GM21737 (cell line): ENCODE measurements at regions not wholly inside any gene's neighbourhood (a gene's known extent, or its start where the extent isn't known, plus 50 kb on each side); places are given as distances from the start of the nearest gene placed in this dataset.

Source experiments
- ATAC-seq: cut with Tn5 transposase; IDR thresholded peaks from one replicate; pipeline ENCODE4 v1.9.1; 2021; ENCODE audit warnings: mild to moderate bottlenecking, moderate library complexity; ENCODE audit not compliant: unreplicated experiment

GRCh38 chr2:21253311-21254027, 129.7 kb downstream of the TDRD15 start:
- ATAC-seq = no peak

- ATAC-seq = no peak
These were observed 130.6 kb downstream of the TDRD15 start for GRCh38 chr2:21254170-21254965.

- peak; percentile 74 for ATAC-seq
These were observed 132.2 kb downstream of the TDRD15 start for GRCh38 chr2:21256006-21256405.

- no peak for ATAC-seq
These were observed 133.9 kb downstream of the TDRD15 start for GRCh38 chr2:21257621-21258020.

- ATAC-seq = no peak
These were observed 134.3 kb downstream of the TDRD15 start for GRCh38 chr2:21258082-21258481.

GRCh38 chr2:21260311-21260710, 136.5 kb downstream of the TDRD15 start:
- no peak for ATAC-seq

GRCh38 chr2:21261591-21261990, 137.8 kb downstream of the TDRD15 start:
- no peak for ATAC-seq

GRCh38 chr2:21262426-21262940, 138.7 kb downstream of the TDRD15 start:
- no peak for ATAC-seq

GRCh38 chr2:21263622-21264021, 139.9 kb downstream of the TDRD15 start:
- ATAC-seq = no peak

- ATAC-seq = no peak
These were observed 142.0 kb downstream of the TDRD15 start for GRCh38 chr2:21265752-21266151.

GRCh38 chr2:21267232-21267835, 143.6 kb downstream of the TDRD15 start:
- no peak for ATAC-seq

- ATAC-seq = no peak
These were observed 144.6 kb downstream of the TDRD15 start for GRCh38 chr2:21268197-21268877.

GRCh38 chr2:21268878-21269224, 145.1 kb downstream of the TDRD15 start:
- no peak for ATAC-seq

- ATAC-seq = no peak
These were observed 145.6 kb downstream of the TDRD15 start for GRCh38 chr2:21269382-21269781.

- no peak for ATAC-seq
These were observed 146.3 kb downstream of the TDRD15 start for GRCh38 chr2:21270083-21270491.

GRCh38 chr2:21270708-21271122, 146.9 kb downstream of the TDRD15 start:
- ATAC-seq = no peak

GRCh38 chr2:21276163-21276562, 152.4 kb downstream of the TDRD15 start:
- ATAC-seq = no peak

GRCh38 chr2:21277068-21278056, 153.6 kb downstream of the TDRD15 start:
- no peak for ATAC-seq

- no peak for ATAC-seq
These were observed 155.8 kb downstream of the TDRD15 start for GRCh38 chr2:21279525-21279924.

GRCh38 chr2:21280793-21281192, 157.0 kb downstream of the TDRD15 start:
- no peak for ATAC-seq
